Fibroblast of the aortic adventitia (primary cell): ENCODE measurements at regions not wholly inside any gene's neighbourhood (a gene's known extent, or its start where the extent isn't known, plus 50 kb on each side); places are given as distances from the start of the nearest gene placed in this dataset.

Source experiments
- DNase-seq: peaks from one replicate; pipeline ENCODE4 v3.0.0-alpha.2; 2010; ENCODE audit warnings: low read depth
- H3K4me3 ChIP-seq: 2 replicates; pipeline ENCODE4 v1.5.1; 2011; ENCODE audit warnings: low read depth, mild to moderate bottlenecking, control low read depth, low read length, moderate library complexity
- TF ChIP-seq, protein P1 (sequence below): IDR thresholded peaks from 2 replicates; pipeline ENCODE4 v1.5.1; 2011; ENCODE audit warnings: mild to moderate bottlenecking, low read length, control low read depth, inconsistent platforms; ENCODE audit not compliant: insufficient read depth

DNA sequence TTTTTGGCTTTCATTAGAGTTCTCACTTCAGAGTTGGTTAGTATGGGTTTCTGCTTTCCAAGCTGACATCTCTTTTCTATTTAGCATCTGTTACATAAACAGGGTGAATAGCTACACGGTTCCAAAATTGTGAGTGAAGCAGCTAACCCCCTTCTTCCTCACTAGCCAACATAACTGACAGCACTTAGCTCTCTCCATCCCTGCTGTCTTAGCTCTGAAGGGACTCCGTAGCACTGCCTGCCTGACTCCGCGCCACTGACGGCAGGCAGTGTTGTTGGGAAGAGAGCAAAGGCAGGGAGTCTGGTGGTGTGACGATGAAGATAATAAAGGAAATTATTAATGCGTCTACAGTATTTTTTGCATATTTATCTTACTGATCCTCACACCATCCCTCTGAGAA lies 247.0 kb downstream of the PTBP2 start:
- TF ChIP-seq, protein P1, sequence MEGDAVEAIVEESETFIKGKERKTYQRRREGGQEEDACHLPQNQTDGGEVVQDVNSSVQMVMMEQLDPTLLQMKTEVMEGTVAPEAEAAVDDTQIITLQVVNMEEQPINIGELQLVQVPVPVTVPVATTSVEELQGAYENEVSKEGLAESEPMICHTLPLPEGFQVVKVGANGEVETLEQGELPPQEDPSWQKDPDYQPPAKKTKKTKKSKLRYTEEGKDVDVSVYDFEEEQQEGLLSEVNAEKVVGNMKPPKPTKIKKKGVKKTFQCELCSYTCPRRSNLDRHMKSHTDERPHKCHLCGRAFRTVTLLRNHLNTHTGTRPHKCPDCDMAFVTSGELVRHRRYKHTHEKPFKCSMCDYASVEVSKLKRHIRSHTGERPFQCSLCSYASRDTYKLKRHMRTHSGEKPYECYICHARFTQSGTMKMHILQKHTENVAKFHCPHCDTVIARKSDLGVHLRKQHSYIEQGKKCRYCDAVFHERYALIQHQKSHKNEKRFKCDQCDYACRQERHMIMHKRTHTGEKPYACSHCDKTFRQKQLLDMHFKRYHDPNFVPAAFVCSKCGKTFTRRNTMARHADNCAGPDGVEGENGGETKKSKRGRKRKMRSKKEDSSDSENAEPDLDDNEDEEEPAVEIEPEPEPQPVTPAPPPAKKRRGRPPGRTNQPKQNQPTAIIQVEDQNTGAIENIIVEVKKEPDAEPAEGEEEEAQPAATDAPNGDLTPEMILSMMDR, result no peak
- peak overlapping the region; percentile 3 for H3K4me3 ChIP-seq
- peak; percentile 41 for DNase-seq

DNA sequence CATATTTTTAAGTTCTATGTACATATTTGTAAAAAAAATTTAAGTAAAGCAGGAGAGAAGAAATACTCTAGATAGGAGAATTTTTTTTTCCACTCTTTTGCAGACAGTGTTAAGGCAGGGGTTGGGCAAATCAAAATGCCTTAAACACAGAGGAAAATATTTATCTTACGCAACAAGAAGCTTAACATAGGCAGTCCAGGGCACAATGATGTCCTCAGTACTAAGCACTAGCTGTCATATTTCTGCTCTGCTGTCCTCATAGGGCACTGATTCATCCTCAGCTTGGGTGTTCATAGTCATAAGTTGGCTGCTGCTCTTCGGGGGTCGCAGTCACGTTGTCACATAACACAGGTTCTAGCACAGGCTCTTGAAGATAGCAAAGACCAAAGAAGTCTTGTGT lies 247.4 kb downstream of the PTBP2 start:
- H3K4me3 ChIP-seq, result no peak overlapping the region
- DNase-seq, result peak; percentile 38
- TF ChIP-seq, protein P1, result no peak

- no peak for DNase-seq
These were observed 248.1 kb downstream of the PTBP2 start for GRCh38 chr1:96969656-96970163.

GRCh38 chr1:96971439-96971838 lies 249.9 kb downstream of the PTBP2 start:
- TF ChIP-seq, protein P1, result no peak
- no peak overlapping the region for H3K4me3 ChIP-seq
- DNase-seq, result no peak

More at GRCh38 chr1:96969656-96970163, 248.1 kb downstream of the PTBP2 start:
- no peak overlapping the region for H3K4me3 ChIP-seq
- TF ChIP-seq, protein P1, result no peak

DNA sequence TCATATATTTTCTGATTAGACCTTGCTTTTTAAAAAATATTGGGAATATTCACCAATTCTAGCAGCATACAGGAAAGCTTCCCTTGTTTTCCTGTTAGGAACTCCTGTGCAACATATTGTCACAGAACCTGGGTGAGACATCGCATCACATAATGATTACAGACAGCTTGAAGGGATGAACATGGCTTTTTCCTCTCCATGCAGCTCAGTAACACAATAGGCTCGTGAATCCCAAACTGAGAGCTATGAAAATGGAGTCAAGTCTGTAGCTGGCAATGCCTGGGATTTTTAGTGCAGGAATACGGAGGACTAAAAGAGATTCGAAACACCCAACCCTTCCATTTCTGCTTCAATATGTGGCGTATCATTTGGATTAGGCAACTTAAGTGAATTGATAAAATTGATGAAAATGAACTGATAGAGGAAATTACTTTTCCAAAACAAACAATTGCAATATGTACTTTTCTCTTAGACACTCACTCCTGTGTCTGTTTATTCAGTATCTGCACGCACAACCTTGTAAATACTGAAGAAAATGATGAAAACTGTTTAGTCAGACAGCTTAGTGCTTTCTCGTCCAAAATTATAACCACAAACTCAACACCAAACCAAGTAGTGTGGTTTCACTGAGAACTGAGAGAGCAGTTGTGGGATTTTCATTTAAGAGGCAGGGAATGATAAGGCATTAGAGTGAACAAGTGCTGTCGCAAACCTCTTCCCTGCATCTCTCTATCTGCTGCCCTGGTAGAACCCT lies 250.4 kb downstream of the PTBP2 start:
- H3K4me3 ChIP-seq, result no peak overlapping the region
- TF ChIP-seq, protein P1, result no peak
- no peak for DNase-seq

GRCh38 chr1:96973605-96974004 lies 252.0 kb downstream of the PTBP2 start:
- H3K4me3 ChIP-seq, result no peak overlapping the region
- peak; percentile 15 for DNase-seq
- TF ChIP-seq, protein P1, result no peak
